ENCODE measurements at regions not wholly inside any gene's neighbourhood (a gene's known extent, or its start where the extent isn't known, plus 50 kb on each side); places are given as distances from the start of the nearest gene placed in this dataset.
"Not testable (repeated sequence)": the region's sequence is repeated elsewhere in the genome, so short reads cannot be mapped to it uniquely, and the experiment has no call there.

- no peak for DNase-seq (ENCODE audit: low read depth, low spot score)
These were observed 155.1 kb downstream of the TRIB2 start for GRCh38 chr2:12871694-12872315.

- DNase-seq (ENCODE audit: low read depth, low spot score): no peak
These were observed 161.0 kb downstream of the TRIB2 start for GRCh38 chr2:12877761-12878160.

- no peak for DNase-seq (ENCODE audit: low read depth, low spot score)
These were observed 162.9 kb downstream of the TRIB2 start for GRCh38 chr2:12879649-12880048.

GRCh38 chr2:12881952-12882351 lies 165.2 kb downstream of the TRIB2 start:
- DNase-seq (ENCODE audit: low read depth, low spot score): no peak

GRCh38 chr2:12882393-12882792 lies 165.7 kb downstream of the TRIB2 start:
- DNase-seq (ENCODE audit: low read depth, low spot score): no peak

GRCh38 chr2:12883906-12884305 lies 167.2 kb downstream of the TRIB2 start:
- no peak for DNase-seq (ENCODE audit: low read depth, low spot score)

- DNase-seq (ENCODE audit: low read depth, low spot score): no peak
These were observed 168.1 kb downstream of the TRIB2 start for GRCh38 chr2:12884713-12885282.

GRCh38 chr2:12890066-12890465 lies 173.3 kb downstream of the TRIB2 start:
- no peak for DNase-seq (ENCODE audit: low read depth, low spot score)

GRCh38 chr2:12890481-12890991 lies 173.8 kb downstream of the TRIB2 start:
- DNase-seq (ENCODE audit: low read depth, low spot score): no peak

- no peak for DNase-seq (ENCODE audit: low read depth, low spot score)
These were observed 178.3 kb downstream of the TRIB2 start for GRCh38 chr2:12895017-12895416.

GRCh38 chr2:12896318-12896982 lies 179.7 kb downstream of the TRIB2 start:
- no peak for DNase-seq (ENCODE audit: low read depth, low spot score)

GRCh38 chr2:12897181-12897580 lies 180.4 kb downstream of the TRIB2 start:
- no peak for DNase-seq (ENCODE audit: low read depth, low spot score)

GRCh38 chr2:12903272-12903671 lies 186.5 kb downstream of the TRIB2 start:
- DNase-seq (ENCODE audit: low read depth, low spot score): no peak

GRCh38 chr2:12910431-12910830 lies 193.7 kb downstream of the TRIB2 start:
- DNase-seq (ENCODE audit: low read depth, low spot score): no peak

- DNase-seq (ENCODE audit: low read depth, low spot score): no peak
These were observed 199.1 kb downstream of the TRIB2 start for GRCh38 chr2:12915787-12916186.

GRCh38 chr2:12918138-12918834 lies 201.6 kb downstream of the TRIB2 start:
- DNase-seq (ENCODE audit: low read depth, low spot score): no peak

GRCh38 chr2:12918835-12919445 lies 202.2 kb downstream of the TRIB2 start:
- no peak for DNase-seq (ENCODE audit: low read depth, low spot score)

GRCh38 chr2:12921321-12921720 lies 204.6 kb downstream of the TRIB2 start:
- no peak for DNase-seq (ENCODE audit: low read depth, low spot score)

- no peak for DNase-seq (ENCODE audit: low read depth, low spot score)
These were observed 207.3 kb downstream of the TRIB2 start for GRCh38 chr2:12923907-12924610.

- not testable (repeated sequence) for DNase-seq (ENCODE audit: low read depth, low spot score)
These were observed 209.9 kb downstream of the TRIB2 start for GRCh38 chr2:12926641-12927040.

GRCh38 chr2:12928197-12928774 lies 211.6 kb downstream of the TRIB2 start:
- DNase-seq (ENCODE audit: low read depth, low spot score): no peak

Data from activated CD4-positive, CD25-positive, alpha-beta regulatory T cell treated with anti-CD3 and anti-CD28 coated beads, Interleukin-2, amount 50 U/mL, for 16 hours (primary cell).